Neural progenitor cell (in vitro differentiated cells): ENCODE measurements at regions not wholly inside any gene's neighbourhood (a gene's known extent, or its start where the extent isn't known, plus 50 kb on each side); places are given as distances from the start of the nearest gene placed in this dataset.
A peak's percentile ranks its signal among the peaks of the same experiment; 100 is the strongest.

Experiments used
- DNase-seq: peaks from one replicate; pipeline ENCODE4 v3.0.0-alpha.2; 2016; ENCODE audit warnings: low spot score
- H2AFZ ChIP-seq: fragments of 200-600 bp; sonication (generic); replicated peaks from 2 replicates; pipeline ENCODE4 v1.6.1; 2016; ENCODE audit warnings: antibody characterized with exemption
- H3F3A ChIP-seq: fragments of 200-600 bp; sonication (generic); 2 replicates; pipeline ENCODE4 v1.6.1; 2016; ENCODE audit warnings: antibody characterized with exemption, low read depth
- H3K27ac ChIP-seq: fragments of 200-600 bp; sonication (generic); 2 replicates; pipeline ENCODE4 v1.5.1; 2016; ENCODE audit warnings: mild to moderate bottlenecking
- H3K27me3 ChIP-seq: fragments of 200-600 bp; sonication (generic); 2 replicates; pipeline ENCODE4 v1.6.1; 2016; ENCODE audit warnings: mild to moderate bottlenecking, moderate library complexity
- H3K36me3 ChIP-seq: fragments of 200-600 bp; sonication (generic); 2 replicates; pipeline ENCODE4 v1.5.1; 2016
- H3K4me1 ChIP-seq: fragments of 200-600 bp; sonication (generic); 2 replicates; pipeline ENCODE4 v1.6.1; 2016; ENCODE audit warnings: mixed run types
- H3K4me2 ChIP-seq: fragments of 200-600 bp; sonication (generic); 2 replicates; pipeline ENCODE4 v1.6.1; 2016
- H3K4me3 ChIP-seq: fragments of 200-600 bp; sonication (generic); 2 replicates; pipeline ENCODE4 v1.5.1; 2016
- H3K79me2 ChIP-seq: fragments of 200-600 bp; sonication (generic); 2 replicates; pipeline ENCODE4 v1.6.1; 2016; ENCODE audit warnings: low read depth
- H3K9ac ChIP-seq: fragments of 200-600 bp; sonication (generic); 2 replicates; pipeline ENCODE4 v1.6.1; 2016
- H3K9me3 ChIP-seq: fragments of 200-600 bp; sonication (generic); 2 replicates; pipeline ENCODE4 v1.5.1; 2016; ENCODE audit warnings: low read depth
- H4K20me1 ChIP-seq: fragments of 200-600 bp; sonication (generic); 2 replicates; pipeline ENCODE4 v1.6.1; 2016; ENCODE audit warnings: low read depth
- H3K27ac Mint-ChIP-seq: 3 replicates; pipeline ENCODE4 v1.8.0; 2021; ENCODE audit warnings: mixed read lengths
- H3K27me3 Mint-ChIP-seq: 2 replicates; pipeline ENCODE4 v1.8.0; 2022; ENCODE audit warnings: low read depth, mild to moderate bottlenecking, inconsistent platforms, moderate library complexity, mixed read lengths; ENCODE audit not compliant: insufficient read depth
- H3K36me3 Mint-ChIP-seq: 3 replicates; pipeline ENCODE4 v1.8.0; 2021; ENCODE audit warnings: mixed read lengths
- H3K4me1 Mint-ChIP-seq: 3 replicates; pipeline ENCODE4 v1.8.0; 2021; ENCODE audit warnings: mixed read lengths
- H3K4me3 Mint-ChIP-seq: 3 replicates; pipeline ENCODE4 v1.8.0; 2021; ENCODE audit warnings: mild to moderate bottlenecking, moderate library complexity, mixed read lengths
- H3K9me3 Mint-ChIP-seq: 3 replicates; pipeline ENCODE4 v1.8.0; 2020; ENCODE audit warnings: mixed read lengths
- CTCF ChIP-seq: fragments of 200-600 bp; sonication (generic); IDR thresholded peaks from 2 replicates; pipeline ENCODE4 v1.5.1; 2017; ENCODE audit warnings: antibody characterized with exemption, mild to moderate bottlenecking
- EZH2 ChIP-seq: fragments of 200-600 bp; sonication (generic); IDR thresholded peaks from 2 replicates; pipeline ENCODE4 v1.6.1; 2017; ENCODE audit warnings: antibody characterized with exemption, mild to moderate bottlenecking, moderate library complexity
- EZH2phosphoT487 ChIP-seq: fragments of 200-600 bp; sonication (generic); IDR thresholded peaks from 2 replicates; pipeline ENCODE4 v1.6.1; 2017; ENCODE audit warnings: antibody characterized with exemption

GRCh38 chrX:134727363-134727762 lies 69.1 kb upstream of the PLAC1 start:
- Mint-ChIP-seq H3K4me1 (no peaks in the 10 kb centered on the region), H3K27ac (no peak overlapping the region), H3K27me3 (no peaks in the 10 kb centered on the region)

GRCh38 chrX:134725103-134725690 lies 66.9 kb upstream of the PLAC1 start:
- DNase-seq = no peak
- Histone ChIP-seq H3K27ac (no peak overlapping the region), H3K4me2 (no peak overlapping the region), H3K79me2 (no peaks in the 10 kb centered on the region), H4K20me1 (no peaks in the 10 kb centered on the region), H3K27me3 (no peaks in the 10 kb centered on the region), H3K4me1 (no peaks in the 10 kb centered on the region), H3K4me3 (no peak overlapping the region), H3F3A (no peaks in the 10 kb centered on the region), H3K9me3 (no peaks in the 10 kb centered on the region), H3K9ac (no peak overlapping the region), H3K36me3 (no peaks in the 10 kb centered on the region), H2AFZ (no peak overlapping the region)
- TF ChIP-seq EZH2phosphoT487 (no peak), CTCF (no peak)
- H3K27ac Mint-ChIP-seq = peak overlapping the region; percentile 58
- no peaks in the 10 kb centered on the region for H3K27me3 Mint-ChIP-seq
- no peaks in the 10 kb centered on the region for H3K4me1 Mint-ChIP-seq
- no peaks in the 10 kb centered on the region for H3K36me3 Mint-ChIP-seq
- H3K9me3 Mint-ChIP-seq = peaks cover 3% of the 10 kb centered on the region
- no peak overlapping the region for H3K4me3 Mint-ChIP-seq

More at GRCh38 chrX:134727363-134727762, 69.1 kb upstream of the PLAC1 start:
- H3K79me2 ChIP-seq = no peaks in the 10 kb centered on the region
- H2AFZ ChIP-seq = no peak overlapping the region
- H3K9ac ChIP-seq = no peak overlapping the region
- DNase-seq = no peak
- no peak for TF ChIP-seq EZH2
- peak; percentile 30 for TF ChIP-seq CTCF
- Mint-ChIP-seq H3K9me3 (no peaks in the 10 kb centered on the region), H3K4me3 (no peak overlapping the region), H3K36me3 (no peaks in the 10 kb centered on the region)
- H3K4me3 ChIP-seq = no peak overlapping the region
- no peak overlapping the region for H3K4me2 ChIP-seq
- no peaks in the 10 kb centered on the region for H3K36me3 ChIP-seq
- no peaks in the 10 kb centered on the region for H3K9me3 ChIP-seq
- no peaks in the 10 kb centered on the region for H3F3A ChIP-seq
- H3K4me1 ChIP-seq = no peaks in the 10 kb centered on the region
- no peaks in the 10 kb centered on the region for H4K20me1 ChIP-seq
- no peak overlapping the region for H3K27ac ChIP-seq
- H3K27me3 ChIP-seq = no peaks in the 10 kb centered on the region

GRCh38 chrX:134721766-134722532 lies 63.7 kb upstream of the PLAC1 start:
- H3K9ac ChIP-seq = no peak overlapping the region
- H3K4me3 ChIP-seq = no peak overlapping the region
- no peak overlapping the region for H2AFZ ChIP-seq
- no peak for DNase-seq
- H3K36me3 Mint-ChIP-seq = no peaks in the 10 kb centered on the region
- H3F3A ChIP-seq = no peaks in the 10 kb centered on the region
- no peaks in the 10 kb centered on the region for H3K79me2 ChIP-seq
- peaks cover 12% of the 10 kb centered on the region for H3K9me3 Mint-ChIP-seq
- H3K4me1 ChIP-seq = no peaks in the 10 kb centered on the region
- no peak overlapping the region for H3K27ac Mint-ChIP-seq
- no peak overlapping the region for H3K4me3 Mint-ChIP-seq
- H3K27me3 ChIP-seq = no peaks in the 10 kb centered on the region
- peaks cover 2% of the 10 kb centered on the region for H3K27me3 Mint-ChIP-seq
- no peaks in the 10 kb centered on the region for H3K36me3 ChIP-seq
- no peaks in the 10 kb centered on the region for H4K20me1 ChIP-seq
- H3K9me3 ChIP-seq = no peaks in the 10 kb centered on the region
- TF ChIP-seq EZH2phosphoT487 = no peak
- TF ChIP-seq EZH2 = no peak
- no peak for TF ChIP-seq CTCF
- H3K27ac ChIP-seq = no peak overlapping the region
- peaks cover 7% of the 10 kb centered on the region for H3K4me1 Mint-ChIP-seq
- no peak overlapping the region for H3K4me2 ChIP-seq
